ENCODE measurements at regions not wholly inside any gene's neighbourhood (a gene's known extent, or its start where the extent isn't known, plus 50 kb on each side); places are given as distances from the start of the nearest gene placed in this dataset.
"Not testable (repeated sequence)": the region's sequence is repeated elsewhere in the genome, so short reads cannot be mapped to it uniquely, and the experiment has no call there.

DNA sequence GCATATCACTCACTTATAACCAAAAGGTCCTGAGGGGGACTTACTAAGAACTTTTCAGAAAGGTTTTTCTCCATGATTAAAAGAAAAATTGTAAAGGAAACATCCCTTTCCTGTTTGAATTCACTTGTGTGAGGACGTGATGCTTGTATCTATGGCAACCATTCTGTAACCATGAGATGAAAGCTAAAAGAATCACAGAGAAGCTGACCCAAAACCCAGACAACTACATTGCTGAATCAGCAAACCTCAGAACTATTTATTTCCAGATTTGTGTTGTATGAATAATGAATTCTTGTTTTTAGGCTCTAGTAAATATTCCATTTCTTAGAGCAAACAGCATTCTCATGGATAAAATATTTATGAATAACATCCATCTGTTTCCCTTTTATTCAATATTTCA, 91.2 kb downstream of the RCHY1 start:
- no peak for DNase-seq

- no peak for DNase-seq
Measured at GRCh38 chr4:75412746-75413145, 101.5 kb downstream of the RCHY1 start.

DNA sequence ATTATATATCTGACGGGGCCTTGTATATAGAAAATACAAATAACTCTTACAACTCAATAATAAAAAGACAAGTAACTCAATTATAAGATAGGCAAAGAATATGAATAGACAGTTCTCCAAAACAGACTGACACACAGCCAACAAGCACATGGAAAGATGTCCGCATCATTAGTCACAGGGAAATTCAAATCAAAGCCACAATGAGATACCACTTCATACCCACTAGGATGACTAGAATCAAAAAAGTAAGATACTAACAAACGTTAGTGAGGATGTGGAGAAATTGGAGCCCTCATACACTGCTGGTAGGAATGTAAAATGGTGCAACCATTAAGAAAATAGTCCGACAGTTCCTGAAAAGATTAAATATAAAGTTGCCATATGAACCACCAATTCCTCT, 115.7 kb downstream of the RCHY1 start:
- no peak for DNase-seq

GRCh38 chr4:75391489-75392166, 122.6 kb downstream of the RCHY1 start:
- DNase-seq = no peak

- DNase-seq = not testable (repeated sequence)
Measured at GRCh38 chr4:75386426-75386825, 127.8 kb downstream of the RCHY1 start.

- no peak for DNase-seq
Measured at GRCh38 chr4:75385106-75385505, 129.1 kb downstream of the RCHY1 start.

GRCh38 chr4:75376543-75376942, 137.7 kb downstream of the RCHY1 start:
- no peak for DNase-seq

- DNase-seq = no peak
Measured at GRCh38 chr4:75371915-75372314, 142.3 kb downstream of the RCHY1 start.

DNA sequence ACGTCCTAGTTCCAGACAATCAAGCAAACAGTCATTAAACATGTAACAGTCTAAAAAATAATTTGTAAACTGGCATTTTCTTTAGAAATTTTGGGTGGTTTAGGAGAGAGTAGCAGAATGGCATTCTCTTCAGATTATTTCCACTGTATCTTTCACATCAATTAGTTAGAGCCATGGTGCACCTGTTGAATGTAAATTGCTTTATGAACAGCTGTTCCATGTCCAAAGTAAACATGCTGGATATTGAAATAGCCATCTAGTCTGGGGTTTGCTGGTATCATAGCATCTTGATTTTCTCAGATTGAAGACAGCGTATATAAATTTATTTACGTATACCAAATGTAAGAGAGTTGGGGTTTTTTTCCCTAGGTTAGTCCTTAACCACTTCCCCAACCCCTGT, 143.6 kb downstream of the RCHY1 start:
- no peak for DNase-seq

GRCh38 chr4:75345423-75345822, 168.8 kb downstream of the RCHY1 start:
- no peak for DNase-seq

GRCh38 chr4:75344915-75345314, 169.3 kb downstream of the RCHY1 start:
- DNase-seq = no peak

- no peak for DNase-seq
Measured at GRCh38 chr4:75343333-75343732, 170.9 kb downstream of the RCHY1 start.

DNA sequence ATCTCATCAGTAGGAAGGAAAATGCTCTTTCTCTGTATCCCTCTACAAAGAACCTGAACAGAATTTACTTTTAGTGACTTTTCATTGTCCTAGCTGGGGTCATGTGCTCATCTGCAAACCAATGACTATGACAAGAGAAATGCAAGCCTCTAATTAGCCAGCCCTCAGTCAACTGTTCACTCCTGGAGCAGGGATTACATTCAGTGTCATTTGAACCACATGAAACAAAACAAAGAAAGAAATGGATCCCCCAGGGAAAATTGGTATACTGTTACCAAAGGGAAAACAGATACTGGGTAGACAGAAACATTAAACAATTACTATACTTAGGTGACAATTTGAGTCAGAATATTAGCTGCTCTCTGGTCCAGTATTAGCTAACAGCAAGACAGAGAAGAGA, 173.6 kb downstream of the RCHY1 start:
- peak; percentile 1 for DNase-seq

- no peak for DNase-seq
Measured at GRCh38 chr4:75338352-75338880, 175.8 kb downstream of the RCHY1 start.

DNA sequence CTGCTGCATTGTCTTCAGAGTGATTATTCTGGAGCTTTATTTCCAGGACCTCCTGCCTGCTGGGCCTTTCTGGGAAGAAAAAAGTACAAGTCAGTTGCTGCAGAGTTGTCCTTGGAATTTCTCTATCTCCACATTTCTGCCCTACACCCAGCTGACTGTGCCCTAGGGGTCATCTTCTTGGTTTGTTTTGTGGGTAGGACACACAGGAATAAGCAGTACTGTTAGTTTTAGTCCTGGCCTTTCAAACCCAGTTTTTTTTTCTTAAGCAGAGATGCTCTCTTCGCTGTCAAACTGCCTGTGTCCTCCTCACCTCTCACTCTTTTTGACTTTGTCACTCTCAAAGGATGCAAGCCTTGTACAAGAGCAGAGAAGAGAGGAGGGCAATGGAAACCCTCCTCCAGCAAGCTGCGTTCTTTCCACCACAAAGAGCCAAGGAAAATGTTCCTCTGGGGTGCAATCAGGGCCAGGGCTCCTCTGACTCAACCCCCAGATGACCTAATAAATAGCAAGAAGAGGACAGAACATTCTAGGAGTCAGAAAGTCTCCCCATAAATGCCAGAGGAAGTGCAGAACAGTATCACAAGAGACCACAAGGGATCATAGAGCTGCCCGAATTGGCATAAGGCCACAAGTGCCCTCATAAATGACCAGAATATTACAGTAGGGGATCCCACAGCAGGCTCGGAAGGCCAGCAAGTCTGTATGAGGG, 186.2 kb downstream of the RCHY1 start:
- no peak for DNase-seq

DNA sequence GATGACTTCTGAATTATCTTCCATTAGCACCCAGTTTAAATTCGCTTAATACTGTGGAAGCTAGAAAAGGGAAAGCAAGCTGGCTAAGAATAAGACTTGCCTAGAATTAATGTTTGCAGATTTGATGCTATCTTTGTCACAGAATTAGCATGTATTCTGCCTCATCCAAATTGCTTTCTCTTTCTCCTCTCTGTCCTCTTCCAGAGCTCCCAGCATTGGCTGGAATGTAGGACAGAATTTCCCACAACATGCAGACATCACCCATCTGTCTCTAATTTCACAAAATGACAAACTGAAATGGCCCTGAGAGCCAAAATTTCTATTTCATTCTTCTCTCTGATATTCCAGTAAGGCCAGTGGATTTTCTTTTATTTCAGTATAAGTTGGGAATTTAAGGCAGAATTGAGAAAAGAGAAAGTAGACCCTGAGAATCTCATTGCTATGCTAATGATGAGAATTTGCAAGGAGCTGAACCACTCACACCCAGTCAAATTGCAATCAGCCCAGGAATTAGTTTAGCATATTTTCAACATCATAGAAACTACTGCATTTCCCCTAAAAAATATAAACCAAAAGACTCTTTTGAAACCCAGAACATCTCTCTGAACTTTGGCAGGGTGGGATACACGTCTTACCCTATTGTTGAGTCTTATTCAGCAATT, 188.8 kb downstream of the RCHY1 start:
- no peak for DNase-seq

DNA sequence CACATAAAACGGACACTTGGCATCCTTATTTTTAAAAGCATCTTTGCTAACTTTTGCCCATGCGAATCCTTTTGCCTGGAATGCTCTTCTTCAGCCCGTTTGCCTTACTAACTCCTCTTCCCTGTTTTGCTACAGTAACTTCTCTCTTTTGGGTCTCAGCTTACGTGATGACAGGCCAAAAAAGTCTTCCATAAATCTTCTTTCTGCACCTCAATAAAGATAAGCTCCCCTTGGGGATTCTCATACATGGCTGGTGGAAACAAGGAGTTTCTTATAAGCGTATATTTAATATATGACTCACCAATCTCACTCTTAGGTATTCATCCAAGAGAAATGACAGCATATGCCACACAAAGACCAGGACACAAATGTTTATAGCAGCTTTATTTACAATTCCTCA, 192.7 kb downstream of the RCHY1 start:
- no peak for DNase-seq

DNA sequence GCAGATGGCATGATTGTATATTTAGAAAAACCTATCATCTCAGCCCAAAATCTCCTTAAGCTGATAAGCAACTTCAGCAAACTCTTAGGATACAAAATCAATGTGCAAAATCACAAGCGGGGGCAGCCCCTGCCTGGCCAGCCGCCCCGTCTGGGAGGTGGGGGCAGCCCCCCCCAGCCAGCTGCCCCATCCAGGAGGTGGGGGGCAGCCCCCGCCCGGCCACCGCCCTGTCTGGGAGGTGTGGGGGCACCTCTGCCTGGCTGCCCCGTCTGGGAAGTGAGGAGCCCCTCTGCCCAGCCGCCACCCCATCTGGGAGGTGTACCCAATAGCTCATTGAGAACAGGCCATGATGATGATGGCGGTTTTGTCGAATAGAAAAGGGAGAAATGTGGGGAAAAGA, 196.6 kb downstream of the RCHY1 start:
- DNase-seq = not testable (repeated sequence)

DNA sequence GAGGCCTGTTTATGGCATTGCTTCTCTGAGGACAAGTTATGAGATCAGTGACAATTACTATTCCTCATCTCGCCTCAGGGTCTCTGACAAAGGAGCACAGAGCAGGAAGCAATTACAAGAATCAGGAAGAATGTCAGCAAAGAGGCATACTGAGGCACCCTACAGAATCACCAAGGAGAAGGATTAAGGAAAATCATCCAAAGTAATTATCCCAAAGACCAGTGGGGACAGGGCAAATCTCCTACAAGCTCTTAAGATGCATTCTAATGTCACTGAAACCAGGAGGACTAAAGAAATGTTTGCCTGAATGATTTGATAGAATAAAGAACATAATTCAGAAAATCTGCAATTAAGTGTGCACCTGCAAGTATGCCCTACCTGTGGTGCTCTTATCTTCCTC, 206.2 kb downstream of the RCHY1 start:
- DNase-seq = no peak

DNA sequence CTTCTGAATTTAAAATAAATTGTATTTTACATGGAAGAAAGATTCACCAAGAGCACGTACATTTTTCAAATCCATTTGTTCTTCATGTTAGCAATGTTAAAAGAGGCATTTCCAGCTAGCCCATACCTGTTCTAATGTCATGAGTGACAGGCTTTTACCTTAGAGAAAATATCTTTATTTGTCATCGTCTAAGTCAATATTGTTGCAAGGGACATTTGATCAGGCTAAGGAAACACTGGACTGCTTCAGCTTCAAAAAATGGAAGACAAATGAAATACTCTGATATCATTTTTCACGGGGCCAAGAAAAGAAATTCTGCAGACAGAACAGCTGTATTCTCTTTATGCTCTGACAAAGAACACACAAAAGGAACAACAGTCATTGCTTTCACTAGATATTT, 207.7 kb downstream of the RCHY1 start:
- no peak for DNase-seq

DNA sequence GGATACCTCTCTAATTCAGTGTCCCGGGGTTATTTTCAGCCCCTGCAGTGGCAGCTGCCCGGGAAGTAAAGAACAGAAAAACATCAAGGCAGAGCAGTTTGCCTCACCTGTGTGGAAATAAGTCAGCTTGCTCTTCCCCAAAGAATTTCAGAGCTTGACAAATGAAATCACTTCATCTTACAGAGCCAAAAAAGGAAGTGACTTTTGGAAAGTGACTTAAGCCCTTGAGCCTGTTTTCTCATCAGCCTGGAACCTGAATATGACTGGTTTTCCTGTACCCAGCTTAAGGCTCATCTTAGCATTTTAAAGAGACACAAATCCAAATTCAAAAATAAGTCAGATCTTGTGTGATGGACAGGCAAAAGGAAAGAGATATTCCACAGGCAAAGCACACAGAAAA, 211.6 kb downstream of the RCHY1 start:
- no peak for DNase-seq

DNA sequence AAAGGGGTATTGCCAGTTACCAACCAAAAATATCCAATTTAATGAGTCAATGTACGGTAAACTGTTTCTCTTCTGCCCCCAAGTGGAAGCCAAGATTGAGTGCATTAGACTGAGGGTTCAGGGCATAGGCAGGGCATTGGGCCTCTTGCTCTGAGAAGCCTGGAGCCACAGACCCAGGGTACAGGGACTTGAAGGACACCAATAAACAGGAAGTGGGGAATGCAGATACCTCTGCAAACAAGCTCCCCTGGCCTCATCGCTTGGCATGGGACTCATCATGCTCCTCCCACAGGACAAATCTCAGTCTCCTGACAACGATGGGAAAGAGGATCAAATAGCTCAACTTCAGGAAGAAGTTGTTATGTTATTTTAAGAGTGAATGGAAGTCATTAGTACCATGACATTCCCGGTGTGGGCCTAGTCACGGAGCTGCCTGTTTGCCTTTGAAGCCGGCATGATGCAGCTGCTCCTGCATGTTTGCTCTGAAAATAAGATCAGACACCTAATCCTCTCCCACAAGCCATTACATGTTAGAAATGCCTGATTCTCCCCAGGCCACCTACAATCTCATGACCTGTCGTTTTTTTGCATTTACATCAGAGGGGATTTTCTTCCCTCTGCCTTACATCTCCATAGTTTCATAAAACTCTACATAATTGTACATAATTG, 224.2 kb downstream of the RCHY1 start:
- peak; percentile 30 for DNase-seq

DNA sequence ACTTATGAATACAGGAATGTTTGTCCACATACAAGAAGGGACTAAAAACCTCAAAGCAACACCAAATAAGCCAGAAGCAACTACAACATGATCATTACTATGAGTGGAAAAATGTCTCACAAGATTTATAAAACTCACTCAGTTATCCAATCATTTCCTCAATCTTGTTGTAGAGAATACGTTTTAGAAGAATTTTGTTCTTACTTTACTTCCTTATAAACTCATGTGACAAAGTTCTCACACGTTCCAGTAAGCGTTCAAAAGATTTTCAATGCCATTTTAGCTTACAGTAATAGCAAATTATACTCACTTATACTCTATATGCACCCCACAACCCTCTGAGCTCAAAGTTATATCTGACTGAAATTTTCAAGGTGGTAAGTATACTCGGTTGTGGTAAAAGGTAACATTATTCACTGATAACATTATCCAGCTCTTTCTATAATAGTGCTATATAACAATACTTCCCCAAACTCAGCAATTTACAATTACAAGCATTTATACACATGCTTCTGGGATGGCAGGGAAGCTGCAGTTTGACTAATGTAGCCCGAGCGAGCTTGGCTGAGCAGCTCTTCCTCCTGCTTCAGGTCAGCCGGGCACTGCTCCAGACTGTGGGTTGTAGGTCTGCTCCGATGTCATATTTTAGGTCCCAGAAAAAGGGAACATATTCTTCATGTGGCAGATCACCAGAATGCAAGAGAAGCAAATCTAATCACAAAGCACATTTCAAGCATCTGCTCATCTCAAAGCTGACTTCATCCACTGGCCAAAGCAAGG, 226.3 kb downstream of the RCHY1 start:
- no peak for DNase-seq
